GM12878 (cell line): ENCODE measurements at regions not wholly inside any gene's neighbourhood (a gene's known extent, or its start where the extent isn't known, plus 50 kb on each side); places are given as distances from the start of the nearest gene placed in this dataset.

Experiments
- ATAC-seq: fragments of 200-7000 bp; cut with Tn5 transposase; 3 replicates; pipeline ENCODE4 v1.9.1; 2020; ENCODE audit warnings: mild to moderate bottlenecking, moderate library complexity
- BruUV-seq: library from RNA; stranded (reverse); fragments of 400-500 nt; replicated peaks from 2 replicates; lab custom pipeline; 2021; lab: Mats Ljungman, UMichigan
- CTCF ChIA-PET: fragments of 300-600 bp; sonication (Branson Sonifier 250); formaldehyde crosslinking; extraction: SDS; loops from one replicate; lab custom pipeline; 2021; ENCODE audit warnings: inconsistent platforms; lab: Yijun Ruan, JAX
- POLR2A ChIA-PET: fragments of 350-600 bp; formaldehyde crosslinking; extraction: SDS; loops from one replicate; lab custom pipeline; 2021; ENCODE audit warnings: inconsistent platforms; lab: Charles Lee
- RAD21 ChIA-PET: fragments of 300-600 bp; sonication (Branson Sonifier 250); formaldehyde crosslinking; loops from one replicate; lab custom pipeline; 2023; ENCODE audit warnings: antibody characterized with exemption; ENCODE audit not compliant: unreplicated experiment; lab: Charles Lee
- SMC1A ChIA-PET: fragments of 300-600 bp; sonication (Branson Sonifier 250); formaldehyde crosslinking; loops from one replicate; lab custom pipeline; 2023; ENCODE audit not compliant: unreplicated experiment, uncharacterized antibody; lab: Charles Lee
- DNase-seq: peaks from one replicate; pipeline ENCODE4 v3.0.0-alpha.2; 2011; ENCODE audit warnings: low read depth, low spot score
- FAIRE-seq: peaks from 3 replicates; lab custom pipeline; 2011; peaks lifted over from hg19 to GRCh38; lab: Jason Lieb, UNC
- H2AFZ ChIP-seq: 2 replicates; pipeline ENCODE4 v1.6.0; 2011; ENCODE audit warnings: low read depth, low read length, control low read depth; ENCODE audit not compliant: control insufficient read depth
- H3K27ac ChIP-seq: 2 replicates; pipeline ENCODE4 v1.5.1; 2011; ENCODE audit warnings: control low read depth; ENCODE audit not compliant: control insufficient read depth, insufficient read depth
- H3K27me3 ChIP-seq, 2 experiments: replicated peaks in 1 of 2; 2 replicates each; pipeline versions ENCODE4 v1.6.0 to v1.6.1; 2011; ENCODE audit warnings: low read length in 1 of 2; ENCODE audit not compliant: control insufficient read depth in 2 of 2, insufficient read depth in 2 of 2
- H3K36me3 ChIP-seq, 2 experiments: 2 replicates each; pipeline ENCODE4 v1.5.1; 2011; ENCODE audit warnings: low read length in 1 of 2; ENCODE audit not compliant: control insufficient read depth in 2 of 2, insufficient read depth in 2 of 2
- H3K4me1 ChIP-seq: 2 replicates; pipeline ENCODE4 v1.6.1; 2011; ENCODE audit warnings: mild to moderate bottlenecking, low read length, moderate library complexity, mixed read lengths; ENCODE audit not compliant: control insufficient read depth, insufficient read depth
- H3K4me2 ChIP-seq: 2 replicates; pipeline ENCODE4 v1.6.0; 2011; ENCODE audit warnings: control low read depth; ENCODE audit not compliant: control insufficient read depth, insufficient read depth
- H3K4me3 ChIP-seq: fragments of 200-600 bp; sonication (generic); 2 replicates; pipeline ENCODE4 v1.5.1; 2016
- H3K79me2 ChIP-seq: 2 replicates; pipeline ENCODE4 v1.6.0; 2011; ENCODE audit warnings: low read length; ENCODE audit not compliant: control insufficient read depth, insufficient read depth
- H3K9ac ChIP-seq: 2 replicates; pipeline ENCODE4 v1.8.0; 2011; ENCODE audit warnings: low read length, control low read depth, mixed read lengths; ENCODE audit not compliant: control insufficient read depth, insufficient read depth
- H3K9me3 ChIP-seq: replicated peaks from 3 replicates; pipeline ENCODE4 v1.5.1; 2011; ENCODE audit warnings: mild to moderate bottlenecking, low read length; ENCODE audit not compliant: control insufficient read depth, insufficient read depth
- H4K20me1 ChIP-seq: 2 replicates; pipeline ENCODE4 v1.6.0; 2011; ENCODE audit not compliant: control insufficient read depth, insufficient read depth
- CBX3 ChIP-seq: fragments of 200-600 bp; sonication (generic); IDR thresholded peaks from 2 replicates; pipeline ENCODE4 v1.6.1; 2016; ENCODE audit warnings: low read depth, borderline replicate concordance
- CEBPB ChIP-seq, 2 experiments: fragments of 150-350 bp in 1 of 2; IDR thresholded peaks; 2 replicates each; pipeline ENCODE4 v1.6.1; 2012 to 2014; ENCODE audit warnings: low read depth in 2 of 2, low read length in 2 of 2, borderline replicate concordance in 1 of 2, inconsistent platforms in 1 of 2
- CHD2 ChIP-seq: IDR thresholded peaks from 2 replicates; pipeline ENCODE4 v1.6.1; 2011; ENCODE audit warnings: low read depth, low read length, improper control_type of control experiment, borderline replicate concordance
- DPF2 ChIP-seq: fragments of 450-650 bp; IDR thresholded peaks from 2 replicates; pipeline ENCODE4 v1.6.1; 2017; ENCODE audit warnings: mild to moderate bottlenecking
- ESRRA ChIP-seq: IDR thresholded peaks from 2 replicates; pipeline ENCODE4 v1.6.1; 2012; ENCODE audit warnings: mild to moderate bottlenecking, low read length, improper control_type of control experiment
- GABPA ChIP-seq: IDR thresholded peaks from 2 replicates; pipeline ENCODE4 v1.6.1; 2014; ENCODE audit warnings: antibody characterized with exemption, low read depth, mild to moderate bottlenecking, inconsistent platforms
- KDM1A ChIP-seq: fragments of 200-600 bp; sonication (generic); IDR thresholded peaks from 2 replicates; pipeline ENCODE4 v1.6.1; 2016; ENCODE audit warnings: borderline replicate concordance
- NFXL1 ChIP-seq: fragments of 450-650 bp; IDR thresholded peaks from 2 replicates; pipeline ENCODE4 v1.6.1; 2017; ENCODE audit warnings: antibody characterized with exemption, mild to moderate bottlenecking, borderline replicate concordance
- RB1 ChIP-seq: fragments of 450-650 bp; formaldehyde crosslinking; IDR thresholded peaks from 2 replicates; pipeline ENCODE4 v1.6.1; 2017; ENCODE audit warnings: mild to moderate bottlenecking, borderline replicate concordance
- SMAD1 ChIP-seq: fragments of 450-650 bp; IDR thresholded peaks from 2 replicates; pipeline ENCODE4 v1.6.1; 2018; ENCODE audit warnings: mild to moderate bottlenecking, low read depth; ENCODE audit not compliant: partially characterized antibody
- TAF1 ChIP-seq: IDR thresholded peaks from 2 replicates; pipeline ENCODE4 v1.6.1; 2011; ENCODE audit warnings: mild to moderate bottlenecking, low read depth, low read length, borderline replicate concordance
- ZBED1 ChIP-seq: IDR thresholded peaks from 2 replicates; pipeline ENCODE4 v1.6.1; 2016; ENCODE audit warnings: borderline replicate concordance
- ZNF207 ChIP-seq: fragments of 450-650 bp; IDR thresholded peaks from 2 replicates; pipeline ENCODE4 v1.6.1; 2014; ENCODE audit warnings: antibody characterized with exemption, mild to moderate bottlenecking, borderline replicate concordance
- WGBS: methylation state at CpG from one replicate; pipeline ENCODE4 v1.1.6; 2016; ENCODE audit warnings: low lambda C conversion rate; ENCODE audit not compliant: insufficient replicate concordance, insufficient coverage; ENCODE audit errors: missing lambda C conversion rate; 5-methylcytosine and 5-hydroxymethylcytosine counted together
- in situ Hi-C: fragments of 300-500 bp; cut with MboI; formaldehyde crosslinking; loops from 9 replicates; pipeline ENCODE4 v1.14.3; 2018; ENCODE audit warnings: mixed read lengths
- intact Hi-C: fragments of 100-400 bp; cut with micrococcal nuclease; formaldehyde crosslinking; loops from one replicate; pipeline ENCODE4 v1.14.2; 2022; ENCODE audit not compliant: unreplicated experiment
- TF ChIP-seq, protein P1 (sequence below): IDR thresholded peaks from 2 replicates; pipeline ENCODE4 v1.6.1; 2011; ENCODE audit warnings: low read depth, low read length, improper control_type of control experiment, borderline replicate concordance
- TF ChIP-seq, protein P2 (sequence below): IDR thresholded peaks from 2 replicates; pipeline ENCODE4 v1.6.1; 2012; ENCODE audit warnings: low read length, inconsistent platforms
- TF ChIP-seq, protein P3 (sequence below): fragments of 450-650 bp; conservative IDR thresholded peaks from 2 replicates; pipeline ENCODE4 v1.6.1; 2017; ENCODE audit warnings: mild to moderate bottlenecking, moderate library complexity
- TF ChIP-seq, protein P4 (sequence below): fragments of 450-650 bp; IDR thresholded peaks from 2 replicates; pipeline ENCODE4 v1.6.1; 2017; ENCODE audit warnings: borderline replicate concordance
- TF ChIP-seq, protein P5 (sequence below): IDR thresholded peaks from 2 replicates; pipeline ENCODE4 v1.6.1; 2011; ENCODE audit warnings: borderline replicate concordance, low read depth, mild to moderate bottlenecking, moderate library complexity, mixed read lengths, low read length; ENCODE audit not compliant: insufficient read depth; ENCODE audit errors: extremely low read length

DNA sequence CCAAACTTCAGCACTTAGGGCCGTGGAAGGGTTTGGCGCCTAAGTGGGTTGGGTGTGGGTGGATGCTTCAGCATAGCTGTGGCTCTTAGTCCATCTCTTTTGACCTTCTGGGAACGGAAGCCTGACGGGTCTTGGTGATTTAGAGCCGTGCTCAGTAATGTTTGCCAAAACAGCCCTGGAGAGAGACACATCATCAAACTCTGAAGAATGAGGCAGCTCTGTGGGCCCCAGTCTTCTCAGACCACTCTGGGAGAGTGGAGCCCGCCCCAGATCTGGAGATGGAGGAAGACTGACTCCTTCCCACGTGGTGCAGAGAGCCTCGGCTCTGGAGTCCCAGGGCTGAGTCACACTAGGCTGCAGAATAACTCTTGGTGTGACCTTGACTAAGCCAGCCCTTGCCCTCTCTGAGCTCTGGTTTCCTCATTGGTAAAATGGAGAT, 168.9 kb downstream of the C11orf91 start:
- ChIA-PET POLR2A (no interaction called here), CTCF (interaction anchor here (1.4 to 1.8 kb wide), 3 partner anchors 12 to 211 kb away, joined by 3 to 6 read pairs (median 6); no protein-coding TSS in a partner anchor), RAD21 (no interaction called here), SMC1A (interaction anchor here (1.0 to 1.7 kb wide), 3 partner anchors 12 to 78 kb away, joined by 3 read pairs; no protein-coding TSS in a partner anchor)
- no TSS peak for BruUV-seq
- no peak overlapping the region for H3K27ac ChIP-seq
- intact Hi-C loops (no loop called here), in situ Hi-C loops (no loop called here)
- H3K9ac ChIP-seq: no peak overlapping the region
- DNase-seq (no peak), ATAC-seq (no peak), FAIRE-seq (no peak)
- peaks cover 3% of the 10 kb centered on the region; the same call in 1 of the 3 replicates for H3K9me3 ChIP-seq
- H3K4me3 ChIP-seq: no peak overlapping the region
- no peaks in the 10 kb centered on the region for H3K36me3 ChIP-seq
- H3K4me2 ChIP-seq: no peak overlapping the region
- H3K27me3 ChIP-seq: no peaks in the 10 kb centered on the region
- no peaks in the 10 kb centered on the region for H4K20me1 ChIP-seq
- no peaks in the 10 kb centered on the region; the same call in 1 of the 2 replicates for H3K4me1 ChIP-seq
- no peak overlapping the region for H2AFZ ChIP-seq
- no peaks in the 10 kb centered on the region for H3K79me2 ChIP-seq
- WGBS: 50% methylated on average over 8 of the region's 8 CpGs
- no peak for TF ChIP-seq TAF1
- TF ChIP-seq SMAD1: no peak
- TF ChIP-seq, protein P1, sequence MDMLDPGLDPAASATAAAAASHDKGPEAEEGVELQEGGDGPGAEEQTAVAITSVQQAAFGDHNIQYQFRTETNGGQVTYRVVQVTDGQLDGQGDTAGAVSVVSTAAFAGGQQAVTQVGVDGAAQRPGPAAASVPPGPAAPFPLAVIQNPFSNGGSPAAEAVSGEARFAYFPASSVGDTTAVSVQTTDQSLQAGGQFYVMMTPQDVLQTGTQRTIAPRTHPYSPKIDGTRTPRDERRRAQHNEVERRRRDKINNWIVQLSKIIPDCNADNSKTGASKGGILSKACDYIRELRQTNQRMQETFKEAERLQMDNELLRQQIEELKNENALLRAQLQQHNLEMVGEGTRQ: no peak
- no peak for TF ChIP-seq KDM1A
- no peak for TF ChIP-seq ZNF207
- no peak for TF ChIP-seq ESRRA
- TF ChIP-seq CHD2: no peak
- TF ChIP-seq CBX3: no peak
- no peak for TF ChIP-seq CEBPB (IDR thresholded peaks at IDR 0.05; ENCODE audit: borderline replicate concordance in 1 of 2, low read depth in 2 of 2, low read length in 2 of 2)
- TF ChIP-seq, protein P2, sequence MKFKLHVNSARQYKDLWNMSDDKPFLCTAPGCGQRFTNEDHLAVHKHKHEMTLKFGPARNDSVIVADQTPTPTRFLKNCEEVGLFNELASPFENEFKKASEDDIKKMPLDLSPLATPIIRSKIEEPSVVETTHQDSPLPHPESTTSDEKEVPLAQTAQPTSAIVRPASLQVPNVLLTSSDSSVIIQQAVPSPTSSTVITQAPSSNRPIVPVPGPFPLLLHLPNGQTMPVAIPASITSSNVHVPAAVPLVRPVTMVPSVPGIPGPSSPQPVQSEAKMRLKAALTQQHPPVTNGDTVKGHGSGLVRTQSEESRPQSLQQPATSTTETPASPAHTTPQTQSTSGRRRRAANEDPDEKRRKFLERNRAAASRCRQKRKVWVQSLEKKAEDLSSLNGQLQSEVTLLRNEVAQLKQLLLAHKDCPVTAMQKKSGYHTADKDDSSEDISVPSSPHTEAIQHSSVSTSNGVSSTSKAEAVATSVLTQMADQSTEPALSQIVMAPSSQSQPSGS: no peak
- TF ChIP-seq, protein P3, sequence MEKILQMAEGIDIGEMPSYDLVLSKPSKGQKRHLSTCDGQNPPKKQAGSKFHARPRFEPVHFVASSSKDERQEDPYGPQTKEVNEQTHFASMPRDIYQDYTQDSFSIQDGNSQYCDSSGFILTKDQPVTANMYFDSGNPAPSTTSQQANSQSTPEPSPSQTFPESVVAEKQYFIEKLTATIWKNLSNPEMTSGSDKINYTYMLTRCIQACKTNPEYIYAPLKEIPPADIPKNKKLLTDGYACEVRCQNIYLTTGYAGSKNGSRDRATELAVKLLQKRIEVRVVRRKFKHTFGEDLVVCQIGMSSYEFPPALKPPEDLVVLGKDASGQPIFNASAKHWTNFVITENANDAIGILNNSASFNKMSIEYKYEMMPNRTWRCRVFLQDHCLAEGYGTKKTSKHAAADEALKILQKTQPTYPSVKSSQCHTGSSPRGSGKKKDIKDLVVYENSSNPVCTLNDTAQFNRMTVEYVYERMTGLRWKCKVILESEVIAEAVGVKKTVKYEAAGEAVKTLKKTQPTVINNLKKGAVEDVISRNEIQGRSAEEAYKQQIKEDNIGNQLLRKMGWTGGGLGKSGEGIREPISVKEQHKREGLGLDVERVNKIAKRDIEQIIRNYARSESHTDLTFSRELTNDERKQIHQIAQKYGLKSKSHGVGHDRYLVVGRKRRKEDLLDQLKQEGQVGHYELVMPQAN: no peak
- TF ChIP-seq, protein P4, sequence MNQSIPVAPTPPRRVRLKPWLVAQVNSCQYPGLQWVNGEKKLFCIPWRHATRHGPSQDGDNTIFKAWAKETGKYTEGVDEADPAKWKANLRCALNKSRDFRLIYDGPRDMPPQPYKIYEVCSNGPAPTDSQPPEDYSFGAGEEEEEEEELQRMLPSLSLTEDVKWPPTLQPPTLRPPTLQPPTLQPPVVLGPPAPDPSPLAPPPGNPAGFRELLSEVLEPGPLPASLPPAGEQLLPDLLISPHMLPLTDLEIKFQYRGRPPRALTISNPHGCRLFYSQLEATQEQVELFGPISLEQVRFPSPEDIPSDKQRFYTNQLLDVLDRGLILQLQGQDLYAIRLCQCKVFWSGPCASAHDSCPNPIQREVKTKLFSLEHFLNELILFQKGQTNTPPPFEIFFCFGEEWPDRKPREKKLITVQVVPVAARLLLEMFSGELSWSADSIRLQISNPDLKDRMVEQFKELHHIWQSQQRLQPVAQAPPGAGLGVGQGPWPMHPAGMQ: no peak
- no peak for TF ChIP-seq DPF2
- TF ChIP-seq GABPA: no peak
- TF ChIP-seq ZBED1: no peak
- no peak for TF ChIP-seq NFXL1
- TF ChIP-seq, protein P5, sequence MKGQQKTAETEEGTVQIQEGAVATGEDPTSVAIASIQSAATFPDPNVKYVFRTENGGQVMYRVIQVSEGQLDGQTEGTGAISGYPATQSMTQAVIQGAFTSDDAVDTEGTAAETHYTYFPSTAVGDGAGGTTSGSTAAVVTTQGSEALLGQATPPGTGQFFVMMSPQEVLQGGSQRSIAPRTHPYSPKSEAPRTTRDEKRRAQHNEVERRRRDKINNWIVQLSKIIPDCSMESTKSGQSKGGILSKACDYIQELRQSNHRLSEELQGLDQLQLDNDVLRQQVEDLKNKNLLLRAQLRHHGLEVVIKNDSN: no peak
- TF ChIP-seq RB1: no peak
